Retinal pigment epithelial cell (primary cell): ENCODE measurements at regions not wholly inside any gene's neighbourhood (a gene's known extent, or its start where the extent isn't known, plus 50 kb on each side); places are given as distances from the start of the nearest gene placed in this dataset.

Source experiments
- DNase-seq: peaks from one replicate; pipeline ENCODE4 v3.0.0-alpha.2; 2010; ENCODE audit warnings: low read depth
- H3K4me3 ChIP-seq: 2 replicates; pipeline ENCODE4 v1.5.1; 2011; ENCODE audit warnings: mild to moderate bottlenecking, low read length, control low read depth, moderate library complexity
- TF ChIP-seq, protein P1 (sequence below): conservative IDR thresholded peaks from 2 replicates; pipeline ENCODE4 v1.5.1; 2011; ENCODE audit warnings: low read depth, low read length, control low read depth, inconsistent platforms

DNA sequence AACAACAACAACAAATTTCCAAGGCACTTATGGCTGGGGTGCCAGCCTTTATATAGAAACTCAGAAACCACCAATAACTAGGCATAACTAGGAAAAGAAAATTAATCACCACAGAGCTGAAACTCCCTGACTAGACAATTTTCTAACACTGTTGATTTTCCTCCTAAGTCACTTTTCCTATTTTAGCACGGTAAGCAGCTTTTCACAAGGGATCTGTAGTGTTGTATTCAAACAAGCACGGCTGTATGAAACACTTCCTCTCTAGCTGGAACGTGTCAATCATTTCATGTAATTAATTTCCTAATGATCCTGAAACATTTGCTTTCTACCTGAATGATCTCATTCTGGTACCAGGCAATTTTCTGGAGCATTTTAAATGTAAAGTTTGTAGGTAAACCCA, 645.0 kb downstream of the IRS1 start:
- TF ChIP-seq, protein P1, sequence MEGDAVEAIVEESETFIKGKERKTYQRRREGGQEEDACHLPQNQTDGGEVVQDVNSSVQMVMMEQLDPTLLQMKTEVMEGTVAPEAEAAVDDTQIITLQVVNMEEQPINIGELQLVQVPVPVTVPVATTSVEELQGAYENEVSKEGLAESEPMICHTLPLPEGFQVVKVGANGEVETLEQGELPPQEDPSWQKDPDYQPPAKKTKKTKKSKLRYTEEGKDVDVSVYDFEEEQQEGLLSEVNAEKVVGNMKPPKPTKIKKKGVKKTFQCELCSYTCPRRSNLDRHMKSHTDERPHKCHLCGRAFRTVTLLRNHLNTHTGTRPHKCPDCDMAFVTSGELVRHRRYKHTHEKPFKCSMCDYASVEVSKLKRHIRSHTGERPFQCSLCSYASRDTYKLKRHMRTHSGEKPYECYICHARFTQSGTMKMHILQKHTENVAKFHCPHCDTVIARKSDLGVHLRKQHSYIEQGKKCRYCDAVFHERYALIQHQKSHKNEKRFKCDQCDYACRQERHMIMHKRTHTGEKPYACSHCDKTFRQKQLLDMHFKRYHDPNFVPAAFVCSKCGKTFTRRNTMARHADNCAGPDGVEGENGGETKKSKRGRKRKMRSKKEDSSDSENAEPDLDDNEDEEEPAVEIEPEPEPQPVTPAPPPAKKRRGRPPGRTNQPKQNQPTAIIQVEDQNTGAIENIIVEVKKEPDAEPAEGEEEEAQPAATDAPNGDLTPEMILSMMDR = no peak
- H3K4me3 ChIP-seq = no peak overlapping the region
- peak; percentile 35 for DNase-seq

DNA sequence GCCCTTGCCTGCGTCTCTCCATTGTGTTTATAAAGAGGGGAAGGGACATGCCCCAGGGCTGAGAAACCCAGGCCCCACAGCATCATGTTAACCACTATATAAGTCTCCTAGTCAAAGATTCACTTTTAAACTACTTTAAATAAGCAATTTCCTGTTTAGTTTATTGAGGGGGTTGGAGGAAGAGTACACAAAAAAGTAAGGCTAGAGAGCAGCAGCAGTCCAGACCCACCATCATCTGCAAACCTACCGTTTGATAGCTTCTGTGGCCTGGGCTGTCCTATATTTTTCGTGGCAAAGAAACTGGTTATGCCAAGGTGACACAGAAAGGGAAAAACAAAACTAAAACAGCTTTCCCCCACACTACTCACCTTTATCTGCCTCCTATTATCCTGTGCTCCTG, 646.1 kb downstream of the IRS1 start:
- TF ChIP-seq, protein P1 = no peak
- no peak overlapping the region for H3K4me3 ChIP-seq
- no peak for DNase-seq

DNA sequence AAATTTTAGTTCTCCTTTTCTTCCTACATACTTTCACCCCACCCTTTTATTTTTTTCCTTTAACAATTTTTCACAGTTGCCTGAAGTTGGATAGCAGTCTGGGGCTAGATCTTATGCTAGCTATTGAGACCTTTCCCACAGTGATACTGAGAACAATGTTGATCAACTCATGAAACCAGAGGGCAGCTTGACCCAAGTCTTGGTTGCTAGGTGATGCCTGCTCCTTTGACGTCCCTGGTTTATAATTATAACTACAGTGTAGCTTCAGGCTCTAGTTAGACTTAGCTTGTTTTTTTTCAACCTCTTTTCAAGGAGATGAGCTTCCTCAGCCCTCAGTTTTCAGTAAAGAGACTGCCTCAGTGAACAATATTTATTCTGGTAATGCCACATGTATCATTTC, 648.5 kb downstream of the IRS1 start:
- TF ChIP-seq, protein P1 = no peak
- H3K4me3 ChIP-seq = no peak overlapping the region
- peak; percentile 39 for DNase-seq

DNA sequence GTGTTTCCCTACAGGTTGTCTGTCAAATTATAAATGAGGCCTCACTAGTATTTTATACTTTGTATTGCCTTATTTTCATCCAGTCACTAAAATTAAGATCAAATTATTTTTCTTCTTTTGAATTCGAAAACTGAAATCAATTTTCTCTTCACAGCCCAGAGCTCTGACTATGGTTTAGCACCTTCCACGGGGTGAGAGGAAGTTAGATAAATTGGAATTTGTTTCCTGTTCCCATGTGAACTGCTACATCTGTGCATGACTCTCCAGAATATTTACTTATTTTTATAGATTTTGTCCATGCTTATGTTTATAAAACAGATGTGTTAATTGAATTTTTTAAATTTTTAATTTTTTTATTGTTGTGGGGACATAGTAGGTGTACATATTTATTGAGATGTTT, 656.5 kb downstream of the IRS1 start:
- TF ChIP-seq, protein P1 = no peak
- no peak overlapping the region for H3K4me3 ChIP-seq
- no peak for DNase-seq

DNA sequence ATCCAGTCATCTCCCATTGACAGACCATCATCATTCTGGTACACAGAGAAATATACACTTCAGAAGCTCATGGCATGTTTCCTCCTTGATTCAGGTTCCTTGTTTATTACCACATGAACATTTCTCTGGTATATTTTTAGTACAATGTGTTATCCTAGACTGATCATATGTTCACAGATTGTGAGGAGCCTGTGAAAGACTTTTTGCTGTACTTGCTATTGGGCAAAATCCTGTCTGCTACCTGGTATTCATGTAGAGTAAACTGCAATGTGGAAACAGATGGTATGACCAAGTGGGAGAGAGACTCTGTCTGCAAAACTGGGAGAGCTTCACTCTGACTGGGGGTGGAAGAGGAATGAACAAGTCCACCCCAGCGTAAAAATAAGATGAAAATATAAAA, 657.2 kb downstream of the IRS1 start:
- no peak for DNase-seq
- TF ChIP-seq, protein P1 = no peak
- no peak overlapping the region for H3K4me3 ChIP-seq

DNA sequence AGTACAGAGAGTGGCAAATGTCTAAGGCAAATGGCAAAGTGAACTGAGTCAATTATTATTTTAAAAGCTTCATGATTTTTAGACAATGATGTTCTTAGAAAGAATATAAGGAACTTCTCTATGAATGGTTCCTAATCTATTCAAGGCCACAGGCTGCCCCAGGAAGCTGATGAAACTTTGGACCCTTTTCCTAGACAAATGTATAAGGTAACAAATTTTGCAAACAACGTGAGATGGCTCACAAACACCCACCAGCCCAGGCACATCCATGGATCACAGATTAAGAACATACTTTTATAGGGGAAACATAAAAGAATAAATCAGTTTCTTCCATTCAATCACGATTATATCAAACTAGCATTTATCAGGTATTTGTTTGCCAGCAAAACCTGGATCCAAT, 659.0 kb downstream of the IRS1 start:
- TF ChIP-seq, protein P1 = no peak
- no peak for DNase-seq

DNA sequence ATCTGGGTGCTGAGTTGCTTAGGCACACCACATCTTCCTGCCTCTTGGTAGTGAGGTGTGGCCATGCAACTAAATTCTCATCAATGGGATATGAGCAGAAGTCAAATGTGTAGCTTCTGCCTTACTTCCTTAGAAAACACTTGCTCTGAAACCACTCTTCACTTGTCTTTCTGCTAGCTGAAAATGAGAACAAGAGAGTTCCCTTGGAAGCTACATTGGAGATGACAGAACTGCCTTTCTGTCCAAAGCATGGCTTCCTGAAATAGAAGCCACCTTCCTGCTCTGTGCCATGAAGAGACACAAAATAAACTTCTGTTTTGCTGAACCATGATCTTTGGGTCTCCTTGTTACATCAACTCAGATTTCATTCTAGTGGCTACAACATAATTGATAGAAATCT, 659.9 kb downstream of the IRS1 start:
- TF ChIP-seq, protein P1 = no peak
- H3K4me3 ChIP-seq = no peak overlapping the region
- no peak for DNase-seq

More for the DNA sequence above, 659.0 kb downstream of the IRS1 start:
- no peak overlapping the region for H3K4me3 ChIP-seq
